ENCODE measurements at regions not wholly inside any gene's neighbourhood (a gene's known extent, or its start where the extent isn't known, plus 50 kb on each side); places are given as distances from the start of the nearest gene placed in this dataset.

DNA sequence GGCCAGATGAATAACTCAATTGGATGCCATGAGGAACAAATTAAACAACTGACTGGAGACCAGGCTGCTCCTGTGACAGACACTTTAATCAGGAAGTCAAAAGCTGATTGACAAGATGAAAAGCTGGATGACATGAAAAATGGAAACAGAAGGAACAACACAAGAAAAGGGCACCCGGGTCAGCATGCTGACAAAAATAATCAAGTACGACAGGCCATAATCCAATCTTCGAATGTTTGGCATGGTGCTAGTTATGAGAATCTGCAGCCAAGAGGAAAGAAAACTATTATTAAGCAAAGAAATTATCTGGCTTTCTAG lies 544.7 kb downstream of the ETNK1 start:
- intact Hi-C loops (cut with micrococcal nuclease): no loop called here

GRCh38 chr12:23174917-23175316 lies 549.9 kb downstream of the ETNK1 start:
- no peak for TF ChIP-seq EZH2 (IDR thresholded peaks at IDR 0.05; ENCODE audit: borderline replicate concordance, insufficient read depth, low read depth, low read length, poor library complexity, severe bottlenecking)
- TF ChIP-seq CTCF (IDR thresholded peaks at IDR 0.05): no peak
- ChIA-PET CTCF (no interaction called here), POLR2A (no interaction called here)
- Histone ChIP-seq H3K4me1 (ENCODE audit: control insufficient read depth in 2 of 2, insufficient read depth in 2 of 2, low read length in 2 of 2) (no peaks in the 10 kb centered on the region), H2AFZ (ENCODE audit: insufficient read depth, low read depth, low read length, poor library complexity, severe bottlenecking) (no peak overlapping the region), H3K27me3 (replicated peaks in 1 of 4; ENCODE audit: control extremely low read depth in 1 of 4, control insufficient read depth in 3 of 4, insufficient read depth in 4 of 4, low read length in 3 of 4) (no peaks in the 10 kb centered on the region), H3K79me2 (ENCODE audit: control insufficient read depth, insufficient read depth, low read length) (no peaks in the 10 kb centered on the region), H3K36me3 (replicated peaks in 1 of 2; ENCODE audit: control extremely low read depth in 1 of 2, control insufficient read depth in 1 of 2, extremely low read depth in 1 of 2, insufficient read depth in 2 of 2, low read length in 1 of 2) (no peaks in the 10 kb centered on the region), H3K4me3 (ENCODE audit: control extremely low read depth in 1 of 5, extremely low read depth in 1 of 5, insufficient read depth in 1 of 5, low read depth in 2 of 5, low read length in 4 of 5) (no peak overlapping the region), H3K27ac (ENCODE audit: low read length in 2 of 2) (no peak overlapping the region), H3K9me3 (ENCODE audit: control extremely low read depth in 1 of 3, control insufficient read depth in 2 of 3, insufficient read depth in 1 of 3, low read length in 2 of 3) (peaks cover 0 to 2% (median 0%) of the 10 kb centered on the region in 3 donors), H3K9ac (ENCODE audit: low read length) (no peak overlapping the region), H4K20me1 (ENCODE audit: control insufficient read depth, insufficient read depth, low read length, poor library complexity, severe bottlenecking) (no peaks in the 10 kb centered on the region), H3K4me2 (replicated peaks; ENCODE audit: low read depth, low read length, poor library complexity, severe bottlenecking) (no peak overlapping the region)
- Mint-ChIP-seq H3K4me1 (no peaks in the 10 kb centered on the region), H3K27ac (no peak overlapping the region), H3K9me3 (ENCODE audit: insufficient read depth) (peaks cover 8% of the 10 kb centered on the region), H3K4me3 (no peak overlapping the region), H3K27me3 (peaks cover 8% of the 10 kb centered on the region)
- ATAC-seq (ENCODE audit: low read depth): no peak
- WGBS (ENCODE audit: insufficient coverage): no CpG with 5 or more reads among the region's 1 CpG
- DNase-seq: no peak
- intact Hi-C loops (cut with micrococcal nuclease): no loop called here

More for the DNA sequence above, 544.7 kb downstream of the ETNK1 start:
- peaks cover 8% of the 10 kb centered on the region for H3K27me3 Mint-ChIP-seq
- no peak for ATAC-seq (ENCODE audit: low read depth)
- no peaks in the 10 kb centered on the region for H3K4me1 Mint-ChIP-seq
- no peak for TF ChIP-seq CTCF (IDR thresholded peaks at IDR 0.05)
- no peak overlapping the region for H3K4me3 Mint-ChIP-seq
- Histone ChIP-seq H3K4me2 (replicated peaks; ENCODE audit: low read depth, low read length, poor library complexity, severe bottlenecking) (no peak overlapping the region), H3K79me2 (ENCODE audit: control insufficient read depth, insufficient read depth, low read length) (no peaks in the 10 kb centered on the region), H2AFZ (ENCODE audit: insufficient read depth, low read depth, low read length, poor library complexity, severe bottlenecking) (no peak overlapping the region), H4K20me1 (ENCODE audit: control insufficient read depth, insufficient read depth, low read length, poor library complexity, severe bottlenecking) (no peaks in the 10 kb centered on the region), H3K4me1 (ENCODE audit: control insufficient read depth in 2 of 2, insufficient read depth in 2 of 2, low read length in 2 of 2) (no peaks in the 10 kb centered on the region), H3K4me3 (ENCODE audit: control extremely low read depth in 1 of 5, extremely low read depth in 1 of 5, insufficient read depth in 1 of 5, low read depth in 2 of 5, low read length in 4 of 5) (no peak overlapping the region), H3K36me3 (replicated peaks in 1 of 2; ENCODE audit: control extremely low read depth in 1 of 2, control insufficient read depth in 1 of 2, extremely low read depth in 1 of 2, insufficient read depth in 2 of 2, low read length in 1 of 2) (no peaks in the 10 kb centered on the region), H3K9me3 (ENCODE audit: control extremely low read depth in 1 of 3, control insufficient read depth in 2 of 3, insufficient read depth in 1 of 3, low read length in 2 of 3) (peaks cover 0 to 2% (median 0%) of the 10 kb centered on the region in 3 donors), H3K9ac (ENCODE audit: low read length) (no peak overlapping the region), H3K27ac (ENCODE audit: low read length in 2 of 2) (no peak overlapping the region), H3K27me3 (replicated peaks in 1 of 4; ENCODE audit: control extremely low read depth in 1 of 4, control insufficient read depth in 3 of 4, insufficient read depth in 4 of 4, low read length in 3 of 4) (no peaks in the 10 kb centered on the region)
- ChIA-PET CTCF (no interaction called here), POLR2A (no interaction called here)
- H3K27ac Mint-ChIP-seq: no peak overlapping the region
- peaks cover 8% of the 10 kb centered on the region for H3K9me3 Mint-ChIP-seq (ENCODE audit: insufficient read depth)
- WGBS (ENCODE audit: insufficient coverage): 86% methylated on average over 1 of the region's 3 CpGs
- no peak for DNase-seq

Data from B cell (primary cell).